HEK293 (cell line): ENCODE measurements at regions not wholly inside any gene's neighbourhood (a gene's known extent, or its start where the extent isn't known, plus 50 kb on each side); places are given as distances from the start of the nearest gene placed in this dataset.

Experiments used
- CTCF ChIA-PET: fragments of 350-600 bp; formaldehyde crosslinking; extraction: SDS; loops from one replicate; lab custom pipeline; 2021; ENCODE audit warnings: antibody characterized with exemption; lab: Yijun Ruan, JAX
- POLR2A ChIA-PET: fragments of 300-600 bp; formaldehyde crosslinking; extraction: SDS; loops from one replicate; lab custom pipeline; 2020; ENCODE audit warnings: antibody characterized with exemption, inconsistent platforms; lab: Yijun Ruan, JAX
- H3K27ac ChIP-seq: fragments of 200-500 bp; sonication (Bioruptor generic); 2 replicates; pipeline ENCODE4 v1.5.1; 2014; ENCODE audit warnings: low read depth, low read length, control low read depth, inconsistent platforms; ENCODE audit errors: extremely low read depth
- H3K36me3 ChIP-seq, 2 experiments: fragments of 200-500 bp in 1 of 2; sonication (Bioruptor generic) in 1 of 2; 1 replicate in 1 of 2; 2 replicates in 1 of 2; pipeline ENCODE4 v1.5.1; 2014 to 2017; ENCODE audit warnings: inconsistent platforms in 2 of 2, low read length in 2 of 2; ENCODE audit not compliant: control insufficient read depth in 2 of 2, insufficient read depth in 1 of 2
- H3K4me1 ChIP-seq: fragments of 200-500 bp; sonication (Bioruptor generic); 2 replicates; pipeline ENCODE4 v1.5.1; 2014; ENCODE audit warnings: mild to moderate bottlenecking, low read length, inconsistent platforms; ENCODE audit not compliant: control insufficient read depth, insufficient read depth
- H3K4me3 ChIP-seq: 2 replicates; pipeline ENCODE4 v1.5.1; 2011; ENCODE audit warnings: low read depth, mild to moderate bottlenecking, control low read depth, low read length, moderate library complexity
- H3K9me3 ChIP-seq: fragments of 200-500 bp; sonication (Bioruptor generic); 2 replicates; pipeline ENCODE4 v1.5.1; 2014; ENCODE audit warnings: low read depth, low read length, inconsistent platforms; ENCODE audit not compliant: control insufficient read depth, insufficient read depth
- HOXD13 ChIP-seq: sonication (generic); formaldehyde crosslinking; IDR thresholded peaks from 2 replicates; pipeline ENCODE4 v1.8.0; 2022; ENCODE audit warnings: missing genetic modification reagents, borderline replicate concordance
- ZBTB21 ChIP-seq: fragments of 450-650 bp; formaldehyde crosslinking; IDR thresholded peaks from 2 replicates; pipeline ENCODE4 v1.5.1; 2017; ENCODE audit warnings: missing biosample characterization, missing genetic modification characterization
- ZNF223 ChIP-seq: fragments of 450-650 bp; formaldehyde crosslinking; IDR thresholded peaks from 2 replicates; pipeline ENCODE4 v1.5.1; 2016; ENCODE audit warnings: missing biosample characterization, missing genetic modification characterization
- ZNF26 ChIP-seq: fragments of 450-650 bp; formaldehyde crosslinking; IDR thresholded peaks from 2 replicates; pipeline ENCODE4 v1.5.1; 2016; ENCODE audit warnings: missing biosample characterization, missing genetic modification characterization
- ZNF274 ChIP-seq, 2 experiments: fragments of 200-500 bp in 1 of 2; fragments of 450-650 bp in 1 of 2; sonication (Bioruptor generic) in 1 of 2; formaldehyde crosslinking in 1 of 2; IDR thresholded peaks; 2 replicates each; pipeline versions ENCODE4 v1.5.1 to v1.6.1; 2014 to 2016; ENCODE audit warnings: borderline replicate concordance in 1 of 2, inconsistent platforms in 1 of 2, low read length in 1 of 2, missing biosample characterization in 1 of 2, missing genetic modification characterization in 1 of 2
- ZNF391 ChIP-seq: fragments of 450-650 bp; formaldehyde crosslinking; IDR thresholded peaks from 2 replicates; pipeline ENCODE4 v1.5.1; 2016; ENCODE audit warnings: low read depth, missing biosample characterization, missing genetic modification characterization, borderline replicate concordance
- ZNF404 ChIP-seq: fragments of 450-650 bp; formaldehyde crosslinking; IDR thresholded peaks from 2 replicates; pipeline ENCODE4 v1.5.1; 2017; ENCODE audit warnings: missing biosample characterization, missing genetic modification characterization
- ZNF529 ChIP-seq: fragments of 450-650 bp; formaldehyde crosslinking; IDR thresholded peaks from 2 replicates; pipeline ENCODE4 v1.5.1; 2017; ENCODE audit warnings: missing genetic modification characterization, missing biosample characterization; ENCODE audit not compliant: insufficient replicate concordance
- ZNF624 ChIP-seq: fragments of 450-650 bp; formaldehyde crosslinking; IDR thresholded peaks from 2 replicates; pipeline ENCODE4 v1.5.1; 2017; ENCODE audit warnings: missing biosample characterization, missing genetic modification characterization
- ZNF626 ChIP-seq: fragments of 450-650 bp; sonication (Bioruptor Pico); formaldehyde crosslinking; IDR thresholded peaks from 2 replicates; pipeline ENCODE4 v1.5.1; 2018; ENCODE audit warnings: missing biosample characterization, missing genetic modification characterization, inconsistent platforms
- ZSCAN16 ChIP-seq: fragments of 450-650 bp; formaldehyde crosslinking; IDR thresholded peaks from 2 replicates; pipeline ENCODE4 v1.5.1; 2016; ENCODE audit warnings: missing biosample characterization, missing genetic modification characterization
- ZSCAN5A ChIP-seq: fragments of 450-650 bp; formaldehyde crosslinking; IDR thresholded peaks from 2 replicates; pipeline ENCODE4 v1.5.1; 2016; ENCODE audit warnings: missing biosample characterization, missing genetic modification characterization
- TF ChIP-seq, protein P1 (sequence below): fragments of 450-650 bp; formaldehyde crosslinking; IDR thresholded peaks from 2 replicates; pipeline ENCODE4 v1.5.1; 2017; ENCODE audit warnings: missing biosample characterization, missing genetic modification characterization
- TF ChIP-seq, protein P2 (sequence below): fragments of 450-650 bp; formaldehyde crosslinking; IDR thresholded peaks from 2 replicates; pipeline ENCODE4 v1.5.1; 2016; ENCODE audit warnings: missing biosample characterization, missing genetic modification characterization, low read depth
- TF ChIP-seq, protein P3 (sequence below): fragments of 450-650 bp; formaldehyde crosslinking; IDR thresholded peaks from 2 replicates; pipeline ENCODE4 v1.5.1; 2016; ENCODE audit warnings: missing biosample characterization, missing genetic modification characterization, low read depth

DNA sequence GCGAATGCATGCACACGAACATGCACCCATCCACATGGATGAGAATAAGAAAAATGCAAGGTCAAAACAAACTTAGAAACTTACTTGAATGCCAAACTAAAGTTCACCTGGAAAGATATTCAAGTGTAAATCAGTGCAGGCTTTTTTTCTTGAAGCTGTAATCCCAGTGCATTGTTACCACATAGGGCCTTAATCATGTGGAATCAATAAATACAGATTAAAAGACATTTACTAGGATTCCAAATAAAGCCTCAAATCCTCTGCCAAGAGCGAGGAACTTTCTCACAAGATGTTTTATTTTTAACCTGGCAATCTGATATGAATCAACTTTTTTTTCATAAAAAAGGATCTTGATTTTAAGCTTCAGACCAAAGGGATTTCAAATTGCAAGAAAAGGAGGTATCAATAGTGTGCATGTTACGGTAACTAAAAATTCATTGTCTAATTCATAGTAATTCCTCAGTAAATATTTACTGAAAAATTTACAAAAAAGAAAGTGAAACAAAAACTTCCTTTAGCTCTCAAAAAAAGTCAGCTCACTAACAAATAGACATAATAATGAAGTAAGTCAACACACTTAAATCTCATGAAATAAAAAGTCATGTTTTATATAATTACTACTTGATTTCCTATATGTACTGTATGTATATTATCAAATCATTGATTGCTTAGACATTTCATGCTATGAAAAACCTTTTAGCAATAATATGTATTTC lies 978.6 kb downstream of the PLOD2 start (continued):
- TF ChIP-seq, protein P1, sequence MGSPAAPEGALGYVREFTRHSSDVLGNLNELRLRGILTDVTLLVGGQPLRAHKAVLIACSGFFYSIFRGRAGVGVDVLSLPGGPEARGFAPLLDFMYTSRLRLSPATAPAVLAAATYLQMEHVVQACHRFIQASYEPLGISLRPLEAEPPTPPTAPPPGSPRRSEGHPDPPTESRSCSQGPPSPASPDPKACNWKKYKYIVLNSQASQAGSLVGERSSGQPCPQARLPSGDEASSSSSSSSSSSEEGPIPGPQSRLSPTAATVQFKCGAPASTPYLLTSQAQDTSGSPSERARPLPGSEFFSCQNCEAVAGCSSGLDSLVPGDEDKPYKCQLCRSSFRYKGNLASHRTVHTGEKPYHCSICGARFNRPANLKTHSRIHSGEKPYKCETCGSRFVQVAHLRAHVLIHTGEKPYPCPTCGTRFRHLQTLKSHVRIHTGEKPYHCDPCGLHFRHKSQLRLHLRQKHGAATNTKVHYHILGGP (tag by site-specific recombination), result no peak

DNA sequence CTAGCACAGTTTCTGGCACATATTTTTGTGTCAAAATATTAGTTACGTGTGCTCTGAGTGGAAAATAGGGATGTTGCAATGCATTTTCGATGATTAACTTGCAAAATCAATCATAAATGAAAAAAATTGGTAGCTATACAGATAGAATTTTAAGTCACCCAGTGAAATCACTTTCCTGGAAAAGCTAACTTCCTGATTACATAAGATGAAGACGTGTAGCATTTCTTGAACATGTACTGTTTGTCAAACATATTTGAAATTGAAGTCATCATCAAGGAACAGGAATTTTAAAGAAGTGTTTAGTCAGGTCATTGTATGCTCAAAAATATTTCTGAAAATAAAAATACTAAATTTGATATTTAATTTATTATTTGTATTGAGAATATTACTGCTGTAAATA lies 977.7 kb downstream of the PLOD2 start:
- Histone ChIP-seq H3K4me1 (no peaks in the 10 kb centered on the region), H3K36me3 (no peaks in the 10 kb centered on the region), H3K27ac (no peak overlapping the region), H3K4me3 (no peak overlapping the region)
- POLR2A ChIA-PET, result no interaction called here
- TF ChIP-seq, protein P2, sequence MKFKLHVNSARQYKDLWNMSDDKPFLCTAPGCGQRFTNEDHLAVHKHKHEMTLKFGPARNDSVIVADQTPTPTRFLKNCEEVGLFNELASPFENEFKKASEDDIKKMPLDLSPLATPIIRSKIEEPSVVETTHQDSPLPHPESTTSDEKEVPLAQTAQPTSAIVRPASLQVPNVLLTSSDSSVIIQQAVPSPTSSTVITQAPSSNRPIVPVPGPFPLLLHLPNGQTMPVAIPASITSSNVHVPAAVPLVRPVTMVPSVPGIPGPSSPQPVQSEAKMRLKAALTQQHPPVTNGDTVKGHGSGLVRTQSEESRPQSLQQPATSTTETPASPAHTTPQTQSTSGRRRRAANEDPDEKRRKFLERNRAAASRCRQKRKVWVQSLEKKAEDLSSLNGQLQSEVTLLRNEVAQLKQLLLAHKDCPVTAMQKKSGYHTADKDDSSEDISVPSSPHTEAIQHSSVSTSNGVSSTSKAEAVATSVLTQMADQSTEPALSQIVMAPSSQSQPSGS (tag by site-specific recombination), result no peak
- TF ChIP-seq ZSCAN16 (tag by site-specific recombination), result no peak
- no peak for TF ChIP-seq ZBTB21 (tag by site-specific recombination)
- TF ChIP-seq ZNF223 (tag by site-specific recombination), result no peak
- no peak for TF ChIP-seq ZNF404 (tag by site-specific recombination)
- TF ChIP-seq, all 188 proteins: peak for 0
- CTCF ChIA-PET, result no interaction called here
- no peaks in the 10 kb centered on the region for H3K9me3 ChIP-seq

- H3K27ac ChIP-seq, result no peak overlapping the region
- H3K4me1 ChIP-seq, result no peaks in the 10 kb centered on the region
- H3K36me3 ChIP-seq, result no peaks in the 10 kb centered on the region
- TF ChIP-seq, protein P3, sequence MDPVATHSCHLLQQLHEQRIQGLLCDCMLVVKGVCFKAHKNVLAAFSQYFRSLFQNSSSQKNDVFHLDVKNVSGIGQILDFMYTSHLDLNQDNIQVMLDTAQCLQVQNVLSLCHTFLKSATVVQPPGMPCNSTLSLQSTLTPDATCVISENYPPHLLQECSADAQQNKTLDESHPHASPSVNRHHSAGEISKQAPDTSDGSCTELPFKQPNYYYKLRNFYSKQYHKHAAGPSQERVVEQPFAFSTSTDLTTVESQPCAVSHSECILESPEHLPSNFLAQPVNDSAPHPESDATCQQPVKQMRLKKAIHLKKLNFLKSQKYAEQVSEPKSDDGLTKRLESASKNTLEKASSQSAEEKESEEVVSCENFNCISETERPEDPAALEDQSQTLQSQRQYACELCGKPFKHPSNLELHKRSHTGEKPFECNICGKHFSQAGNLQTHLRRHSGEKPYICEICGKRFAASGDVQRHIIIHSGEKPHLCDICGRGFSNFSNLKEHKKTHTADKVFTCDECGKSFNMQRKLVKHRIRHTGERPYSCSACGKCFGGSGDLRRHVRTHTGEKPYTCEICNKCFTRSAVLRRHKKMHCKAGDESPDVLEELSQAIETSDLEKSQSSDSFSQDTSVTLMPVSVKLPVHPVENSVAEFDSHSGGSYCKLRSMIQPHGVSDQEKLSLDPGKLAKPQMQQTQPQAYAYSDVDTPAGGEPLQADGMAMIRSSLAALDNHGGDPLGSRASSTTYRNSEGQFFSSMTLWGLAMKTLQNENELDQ (tag by site-specific recombination), result no peak
- TF ChIP-seq ZNF274 (IDR thresholded peaks at IDR 0.05; ENCODE audit: low read length) (no peak), ZNF274 (tag by site-specific recombination; IDR thresholded peaks at IDR 0.05; ENCODE audit: borderline replicate concordance) (no peak), ZNF626 (tag by site-specific recombination) (no peak), ZNF26 (tag by site-specific recombination) (no peak), ZNF529 (tag by site-specific recombination) (no peak), ZNF624 (tag by site-specific recombination) (no peak), HOXD13 (CRISPR knock-in tag) (no peak), ZNF391 (no peak), ZSCAN5A (tag by site-specific recombination) (no peak)
- TF ChIP-seq, all 188 proteins: peak for 0
- ChIA-PET POLR2A (no interaction called here), CTCF (no interaction called here)
- no peaks in the 10 kb centered on the region for H3K9me3 ChIP-seq
- H3K4me3 ChIP-seq, result no peak overlapping the region
Measured at GRCh38 chr3:145188079-145188770, 972.8 kb downstream of the PLOD2 start.
